Activated T-helper 17 cell treated with anti-CD3 and anti-CD28 coated beads, Interleukin-2, amount 50 U/mL, for 72 hours (primary cell): ENCODE measurements at regions not wholly inside any gene's neighbourhood (a gene's known extent, or its start where the extent isn't known, plus 50 kb on each side); places are given as distances from the start of the nearest gene placed in this dataset.
"Not testable (repeated sequence)": the region's sequence is repeated elsewhere in the genome, so short reads cannot be mapped to it uniquely, and the experiment has no call there.

Experiments used
- ATAC-seq: fragments of 150-1000 bp; cut with Tn5 transposase; replicated peaks from 2 replicates; pipeline ENCODE4 v1.10.0; 2021; ENCODE audit warnings: mild to moderate bottlenecking, moderate library complexity
- H3K27ac Mint-ChIP-seq: one replicate; pipeline ENCODE4 v1.8.0; 2022; ENCODE audit warnings: mixed read lengths
- H3K27me3 Mint-ChIP-seq: one replicate; pipeline ENCODE4 v1.8.0; 2022; ENCODE audit warnings: mixed read lengths
- H3K36me3 Mint-ChIP-seq: one replicate; pipeline ENCODE4 v1.8.0; 2022; ENCODE audit warnings: low read depth, mild to moderate bottlenecking, mixed read lengths
- H3K4me1 Mint-ChIP-seq: one replicate; pipeline ENCODE4 v1.8.0; 2022; ENCODE audit warnings: mixed read lengths
- H3K4me3 Mint-ChIP-seq: one replicate; pipeline ENCODE4 v1.8.0; 2022; ENCODE audit warnings: mild to moderate bottlenecking, mixed read lengths
- H3K9me3 Mint-ChIP-seq: one replicate; pipeline ENCODE4 v1.8.0; 2022; ENCODE audit warnings: mixed read lengths

DNA sequence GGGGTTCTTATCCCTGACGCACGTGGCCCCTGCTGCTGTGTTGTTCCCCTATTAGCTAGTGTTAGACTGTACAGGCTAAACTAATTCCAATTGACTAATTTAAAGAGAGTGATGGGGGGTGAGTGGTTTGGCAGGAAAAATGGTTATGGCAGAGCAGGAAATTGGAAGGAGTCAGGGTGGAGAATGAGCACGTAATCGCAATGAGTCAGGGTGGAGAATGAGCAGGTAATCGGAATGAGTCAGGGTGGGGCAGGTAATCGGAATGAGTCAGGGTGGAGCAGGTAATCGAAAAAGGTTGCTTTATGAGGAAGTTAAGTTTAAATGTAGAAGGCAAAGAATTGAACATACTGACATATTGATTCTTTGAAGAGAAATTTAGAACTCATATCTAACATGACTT, 1002.6 kb upstream of the HS3ST1 start:
- not testable (repeated sequence) for H3K27me3 Mint-ChIP-seq, H3K36me3 Mint-ChIP-seq, H3K4me3 Mint-ChIP-seq, H3K4me1 Mint-ChIP-seq, H3K27ac Mint-ChIP-seq, ATAC-seq
- peaks cover 24% of the 10 kb centered on the region for H3K9me3 Mint-ChIP-seq

DNA sequence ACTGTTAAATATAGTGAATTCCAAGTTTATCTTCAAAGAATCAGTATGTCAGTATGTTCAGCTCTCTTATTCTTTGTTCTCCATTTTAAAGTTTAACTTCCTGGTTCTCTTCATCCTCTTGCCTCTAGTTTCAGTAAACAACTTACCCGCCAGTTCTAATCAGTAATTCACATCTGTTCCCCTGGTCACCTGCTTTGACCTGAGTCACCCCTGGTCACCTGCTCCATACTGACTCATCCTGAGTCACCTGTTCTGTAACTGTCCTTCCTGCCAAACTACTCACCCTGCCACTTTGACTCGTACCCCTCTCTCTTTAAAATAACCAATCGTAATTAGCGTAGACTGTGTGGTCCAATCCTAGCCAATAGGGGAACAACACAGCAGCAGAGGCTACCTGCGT, 992.7 kb upstream of the HS3ST1 start:
- Mint-ChIP-seq H3K36me3 (no peaks in the 10 kb centered on the region), H3K9me3 (peaks cover 17% of the 10 kb centered on the region), H3K27ac (no peak overlapping the region), H3K27me3 (no peaks in the 10 kb centered on the region), H3K4me1 (no peaks in the 10 kb centered on the region), H3K4me3 (no peak overlapping the region)
- no peak for ATAC-seq

DNA sequence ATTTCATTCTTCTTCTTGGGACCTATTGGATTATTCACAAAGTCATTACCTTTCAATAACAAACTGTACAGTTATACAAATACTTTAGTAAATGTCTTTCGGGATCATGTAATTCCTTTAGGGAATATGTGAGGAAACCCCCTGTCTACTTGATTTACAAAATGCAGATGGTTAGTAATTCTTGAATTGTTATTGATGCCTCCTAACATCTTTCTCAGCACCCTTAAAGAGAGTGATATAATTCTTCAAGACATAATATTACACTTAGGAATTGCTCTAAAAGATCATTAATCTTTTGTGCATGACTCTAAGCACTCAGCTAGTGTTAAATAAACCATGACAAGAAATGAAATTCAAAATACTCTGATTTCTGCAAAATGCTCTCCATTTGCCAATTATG, 988.1 kb upstream of the HS3ST1 start:
- H3K4me3 Mint-ChIP-seq = no peak overlapping the region
- no peaks in the 10 kb centered on the region for H3K4me1 Mint-ChIP-seq
- no peaks in the 10 kb centered on the region for H3K27me3 Mint-ChIP-seq
- H3K36me3 Mint-ChIP-seq = no peaks in the 10 kb centered on the region
- no peak overlapping the region for H3K27ac Mint-ChIP-seq
- H3K9me3 Mint-ChIP-seq = peaks cover 9% of the 10 kb centered on the region
- ATAC-seq = no peak

DNA sequence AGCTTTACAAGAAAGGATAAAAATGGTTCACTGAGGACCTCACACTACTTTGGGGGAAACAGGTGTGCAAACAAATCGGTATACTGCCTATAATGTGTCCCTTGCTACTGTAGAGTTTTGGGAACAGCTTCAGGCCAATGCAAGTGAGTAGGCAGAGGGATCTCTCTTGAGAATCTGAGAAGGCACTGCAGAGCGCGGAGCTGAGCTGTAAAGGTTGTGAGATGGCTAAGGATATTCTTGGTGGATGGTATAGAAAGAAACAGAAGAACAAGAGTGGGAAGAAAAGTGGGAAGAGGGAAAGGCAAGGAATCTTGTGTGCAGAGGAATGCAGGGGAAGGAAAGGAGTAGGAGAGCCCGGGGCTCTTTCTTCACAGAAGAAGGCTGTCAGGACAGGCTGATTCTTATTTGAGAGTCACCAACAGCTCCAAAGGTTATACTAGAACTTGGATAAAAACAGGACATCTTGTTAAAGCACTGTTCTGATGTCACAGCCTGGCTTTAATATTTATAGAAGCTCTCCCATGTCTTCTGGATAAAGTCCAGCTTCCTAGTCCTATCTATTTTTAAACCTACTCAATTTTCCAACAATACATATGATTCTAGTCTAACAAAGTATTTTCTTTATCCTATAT, 985.6 kb upstream of the HS3ST1 start:
- Mint-ChIP-seq H3K27ac (no peak overlapping the region), H3K36me3 (no peaks in the 10 kb centered on the region), H3K9me3 (no peaks in the 10 kb centered on the region), H3K4me3 (no peak overlapping the region), H3K27me3 (no peaks in the 10 kb centered on the region), H3K4me1 (no peaks in the 10 kb centered on the region)
- ATAC-seq = no peak

DNA sequence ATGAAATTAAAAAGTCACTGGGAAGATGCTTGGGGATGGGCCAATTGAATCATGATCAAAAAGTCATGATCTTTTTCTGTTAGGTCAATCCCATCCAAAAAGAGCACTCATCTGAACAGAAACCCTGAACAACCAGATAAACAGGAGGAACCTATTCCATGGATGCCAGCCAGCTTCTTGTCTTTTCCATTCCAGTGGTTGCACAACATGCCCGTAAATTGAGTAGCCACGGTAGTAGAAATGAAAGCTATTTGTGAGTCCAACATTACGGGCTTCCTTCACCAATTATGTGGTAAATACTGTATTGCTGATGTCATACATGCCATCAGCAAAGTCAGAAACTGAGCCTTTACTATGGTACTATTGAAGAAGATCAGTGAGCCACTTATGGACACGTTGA, 982.4 kb upstream of the HS3ST1 start:
- no peak for ATAC-seq
- Mint-ChIP-seq H3K4me1 (no peaks in the 10 kb centered on the region), H3K9me3 (no peaks in the 10 kb centered on the region), H3K27ac (no peak overlapping the region), H3K36me3 (no peaks in the 10 kb centered on the region), H3K27me3 (no peaks in the 10 kb centered on the region), H3K4me3 (no peak overlapping the region)

DNA sequence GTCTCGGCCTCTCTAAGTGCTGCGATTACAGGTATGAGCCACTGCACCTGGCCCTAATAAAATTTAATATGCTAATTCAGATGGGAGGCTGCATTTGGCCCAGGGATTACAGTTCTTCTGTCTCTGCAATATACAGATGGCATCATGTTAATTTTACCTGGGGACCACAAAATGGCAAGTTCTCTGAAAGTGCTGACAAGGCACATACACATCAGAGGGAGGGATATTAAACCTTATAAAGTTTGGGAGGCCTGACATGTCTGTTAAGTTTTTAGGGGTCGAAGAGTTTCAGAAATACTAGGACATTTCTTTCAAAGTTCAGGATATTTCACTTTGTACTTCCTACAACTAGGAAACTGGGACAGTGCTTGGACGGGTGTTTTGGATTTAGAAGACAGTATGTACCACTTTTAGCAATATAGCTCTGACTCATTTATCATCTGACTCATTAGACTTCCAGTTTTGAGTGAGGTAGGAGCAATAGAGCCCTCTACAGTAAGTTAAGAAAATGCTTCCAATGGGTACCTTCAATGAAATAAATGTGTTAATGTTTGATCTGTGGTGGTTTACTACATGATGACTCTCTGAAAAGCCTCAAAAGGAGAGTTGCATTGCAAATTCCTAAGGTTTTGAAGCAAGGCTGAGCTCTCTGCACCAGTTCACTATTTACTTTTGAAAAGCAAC, 981.0 kb upstream of the HS3ST1 start:
- no peak overlapping the region for H3K4me3 Mint-ChIP-seq
- no peak overlapping the region for H3K27ac Mint-ChIP-seq
- H3K9me3 Mint-ChIP-seq = no peaks in the 10 kb centered on the region
- ATAC-seq = no peak
- H3K27me3 Mint-ChIP-seq = no peaks in the 10 kb centered on the region
- no peaks in the 10 kb centered on the region for H3K36me3 Mint-ChIP-seq
- no peaks in the 10 kb centered on the region for H3K4me1 Mint-ChIP-seq

DNA sequence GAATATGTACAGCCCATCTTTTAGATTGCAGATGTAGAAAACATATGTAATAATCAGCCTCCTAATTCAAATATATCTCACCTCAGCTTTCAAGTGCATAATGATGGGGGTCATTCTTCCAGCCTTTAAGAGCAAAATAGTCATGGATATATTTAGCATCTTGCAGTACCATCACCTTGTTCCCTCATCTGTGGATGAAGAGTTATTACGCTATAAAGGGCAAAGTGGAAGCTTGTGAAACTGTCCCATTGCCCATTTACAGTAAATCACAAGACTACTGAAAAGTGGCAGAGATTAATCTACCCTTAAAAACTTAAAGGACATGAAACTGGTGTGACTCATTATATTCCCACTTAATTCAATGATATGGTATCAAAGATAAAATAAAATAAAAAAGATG, 979.7 kb upstream of the HS3ST1 start:
- Mint-ChIP-seq H3K9me3 (peaks cover 2% of the 10 kb centered on the region), H3K4me3 (no peak overlapping the region), H3K27me3 (no peaks in the 10 kb centered on the region), H3K36me3 (no peaks in the 10 kb centered on the region), H3K4me1 (no peaks in the 10 kb centered on the region), H3K27ac (no peak overlapping the region)
- no peak for ATAC-seq

DNA sequence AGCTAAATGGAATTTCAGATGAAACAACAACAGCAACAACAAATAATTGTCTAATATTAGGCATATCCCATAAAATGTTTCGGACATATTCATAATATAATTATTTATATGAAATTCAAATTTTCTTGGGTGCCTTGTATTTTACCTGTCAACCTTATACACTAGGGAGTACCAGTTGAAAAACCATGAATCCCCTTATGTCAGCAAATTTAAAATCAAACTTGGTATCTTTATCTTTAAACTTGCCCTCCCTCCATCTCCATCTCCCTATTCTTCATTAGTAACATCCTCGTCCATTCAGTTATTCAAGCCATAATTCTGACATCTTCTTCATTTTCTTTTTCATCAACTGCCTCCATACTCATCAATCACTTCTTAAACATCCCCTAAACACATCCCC, 974.5 kb upstream of the HS3ST1 start:
- Mint-ChIP-seq H3K9me3 (peaks cover 8% of the 10 kb centered on the region), H3K36me3 (no peaks in the 10 kb centered on the region), H3K4me3 (no peak overlapping the region), H3K4me1 (no peaks in the 10 kb centered on the region), H3K27ac (no peak overlapping the region), H3K27me3 (no peaks in the 10 kb centered on the region)
- no peak for ATAC-seq

DNA sequence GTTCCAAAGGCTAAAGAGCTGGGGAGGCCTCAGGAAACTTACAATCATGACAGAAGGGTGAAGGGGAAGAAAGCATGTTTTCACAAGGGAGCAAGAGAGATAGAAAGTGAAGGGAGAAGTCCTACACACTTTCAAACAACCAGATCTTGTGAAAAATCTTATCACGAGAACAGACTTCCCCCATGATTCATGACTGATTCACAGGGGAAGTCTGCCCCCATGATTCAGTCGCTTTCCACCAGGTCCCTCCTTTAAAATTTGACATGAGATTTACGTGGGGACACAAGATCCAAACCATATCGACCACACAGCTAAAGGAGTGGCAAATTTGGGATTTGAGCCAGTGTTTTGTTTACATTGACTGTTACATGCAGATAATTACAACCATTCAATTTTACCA, 971.1 kb upstream of the HS3ST1 start:
- Mint-ChIP-seq H3K4me1 (no peaks in the 10 kb centered on the region), H3K27ac (no peak overlapping the region)

DNA sequence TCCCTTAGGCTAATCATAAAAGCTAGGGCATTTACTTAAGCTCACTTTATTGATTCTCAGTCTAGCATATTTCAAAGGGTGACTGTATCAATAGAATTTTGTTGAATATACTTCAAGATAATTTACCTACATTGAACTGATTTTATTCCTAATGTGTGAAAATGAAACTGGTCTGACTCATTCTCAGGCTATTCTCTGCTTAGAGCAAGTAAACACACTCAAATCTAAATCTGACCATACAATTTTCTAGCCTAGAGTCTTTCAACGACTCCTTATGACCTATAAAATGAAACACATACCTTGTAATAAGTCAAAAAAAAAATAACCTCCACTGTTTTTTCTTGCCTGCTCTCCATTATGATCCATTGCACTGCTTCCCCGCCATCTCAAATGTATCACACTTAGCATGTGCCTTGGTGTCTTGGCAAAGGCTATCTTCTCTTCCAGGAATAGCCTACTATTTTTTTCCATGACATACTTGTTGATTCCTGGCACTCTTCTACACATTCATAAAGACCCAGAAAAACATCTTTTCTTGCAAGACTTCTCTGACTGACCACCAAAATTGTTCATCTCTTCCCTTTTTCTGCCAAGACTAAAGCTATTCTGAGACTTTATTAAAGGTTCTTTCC, 965.1 kb upstream of the HS3ST1 start:
- no peaks in the 10 kb centered on the region for H3K27me3 Mint-ChIP-seq
- peaks cover 5% of the 10 kb centered on the region for H3K9me3 Mint-ChIP-seq
- H3K36me3 Mint-ChIP-seq = no peaks in the 10 kb centered on the region
- H3K27ac Mint-ChIP-seq = no peak overlapping the region
- ATAC-seq = no peak
- H3K4me3 Mint-ChIP-seq = no peak overlapping the region
- H3K4me1 Mint-ChIP-seq = no peaks in the 10 kb centered on the region

More for the DNA sequence above, 971.1 kb upstream of the HS3ST1 start:
- H3K9me3 Mint-ChIP-seq = peaks cover 13% of the 10 kb centered on the region
- no peak for ATAC-seq
- H3K36me3 Mint-ChIP-seq = no peaks in the 10 kb centered on the region
- H3K4me3 Mint-ChIP-seq = no peak overlapping the region
- no peaks in the 10 kb centered on the region for H3K27me3 Mint-ChIP-seq

DNA sequence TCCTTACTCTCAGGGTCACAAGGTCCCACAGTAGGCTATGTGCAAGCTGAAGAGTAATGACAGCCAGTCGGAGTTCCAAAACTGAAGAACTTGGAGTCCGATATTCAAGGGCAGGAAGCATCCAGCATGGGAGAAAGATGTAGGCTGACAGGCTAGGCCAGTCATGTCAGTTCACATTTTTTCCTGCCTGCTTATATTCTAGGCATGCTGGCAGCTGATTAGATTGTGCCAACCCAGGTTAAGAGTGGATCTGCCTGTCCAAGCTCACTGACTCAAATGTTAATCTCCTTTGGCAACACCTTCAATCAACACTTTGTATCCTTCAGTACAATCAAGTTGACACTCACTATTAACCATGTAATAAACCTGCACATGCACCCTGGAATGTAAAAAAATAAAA, 960.9 kb upstream of the HS3ST1 start:
- H3K36me3 Mint-ChIP-seq = no peaks in the 10 kb centered on the region
- ATAC-seq = no peak
- H3K4me3 Mint-ChIP-seq = no peak overlapping the region

DNA sequence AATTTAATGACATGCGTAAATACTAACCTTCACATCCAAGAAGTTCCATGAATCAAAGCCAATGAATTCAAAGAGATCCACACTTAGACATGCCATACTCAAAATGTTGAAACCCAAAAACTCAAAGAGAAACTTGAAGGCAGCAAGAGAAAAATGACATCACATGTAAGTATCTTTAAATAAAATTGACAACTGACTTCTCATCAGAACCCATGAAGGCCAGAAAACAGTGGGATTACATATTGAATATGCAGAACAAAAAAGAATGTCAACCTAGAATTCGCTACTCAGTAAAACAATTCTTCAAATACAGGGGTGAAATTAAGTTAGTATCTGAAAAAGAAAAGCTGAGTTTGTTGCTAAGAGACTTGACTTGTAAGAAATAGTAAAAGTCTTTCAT, 953.9 kb upstream of the HS3ST1 start:
- no peak for ATAC-seq
- H3K27me3 Mint-ChIP-seq = no peaks in the 10 kb centered on the region
- H3K27ac Mint-ChIP-seq = no peak overlapping the region
- no peaks in the 10 kb centered on the region for H3K36me3 Mint-ChIP-seq
- peaks cover 12% of the 10 kb centered on the region for H3K9me3 Mint-ChIP-seq
- no peak overlapping the region for H3K4me3 Mint-ChIP-seq
- H3K4me1 Mint-ChIP-seq = no peaks in the 10 kb centered on the region

More for the DNA sequence above, 960.9 kb upstream of the HS3ST1 start:
- no peaks in the 10 kb centered on the region for H3K27me3 Mint-ChIP-seq
- H3K9me3 Mint-ChIP-seq = no peaks in the 10 kb centered on the region
- H3K27ac Mint-ChIP-seq = no peak overlapping the region
- no peaks in the 10 kb centered on the region for H3K4me1 Mint-ChIP-seq

DNA sequence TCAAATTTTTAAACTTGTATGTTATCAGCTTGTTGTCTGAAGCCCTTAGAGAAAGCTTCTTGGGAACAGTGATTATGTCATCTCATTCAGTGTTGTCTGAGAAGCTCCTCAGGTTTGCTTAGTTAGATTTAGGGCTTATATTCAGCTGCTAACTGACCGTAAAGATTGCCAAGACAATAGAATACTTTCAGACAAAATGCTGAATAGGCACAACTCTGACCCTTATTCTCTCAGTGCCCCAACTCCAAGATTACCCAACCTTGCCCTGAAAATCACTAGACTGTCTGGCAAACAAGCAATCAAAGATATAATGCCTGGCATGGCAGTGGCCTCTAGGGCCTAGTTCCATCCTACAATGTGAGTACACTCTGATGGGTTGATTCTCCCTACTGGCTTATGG, 950.5 kb upstream of the HS3ST1 start:
- Mint-ChIP-seq H3K27ac (no peak overlapping the region), H3K4me3 (no peak overlapping the region), H3K36me3 (no peaks in the 10 kb centered on the region), H3K9me3 (peaks cover 12% of the 10 kb centered on the region), H3K4me1 (no peaks in the 10 kb centered on the region), H3K27me3 (no peaks in the 10 kb centered on the region)
- ATAC-seq = no peak

DNA sequence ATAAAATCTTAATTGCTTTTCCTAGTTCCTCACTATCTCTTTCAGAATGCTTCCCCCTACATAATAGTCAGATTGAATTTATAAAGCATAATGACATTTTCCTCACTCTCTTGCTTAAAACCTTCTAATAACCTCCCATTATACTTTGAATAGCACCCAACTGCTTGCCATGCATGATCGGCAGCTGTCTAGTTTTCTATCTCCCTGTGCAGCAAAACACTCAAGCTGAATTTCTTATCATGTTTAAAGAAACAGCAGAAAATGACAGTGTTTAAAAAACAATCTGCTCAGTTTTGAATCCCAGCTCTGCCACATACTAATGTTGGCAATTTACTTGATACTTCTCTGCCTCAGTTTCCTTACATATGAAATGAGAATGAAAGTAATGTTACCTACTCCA, 947.1 kb upstream of the HS3ST1 start:
- Mint-ChIP-seq H3K27me3 (no peaks in the 10 kb centered on the region), H3K4me1 (no peaks in the 10 kb centered on the region), H3K36me3 (no peaks in the 10 kb centered on the region), H3K4me3 (no peak overlapping the region), H3K27ac (no peak overlapping the region), H3K9me3 (peaks cover 9% of the 10 kb centered on the region)
- no peak for ATAC-seq

DNA sequence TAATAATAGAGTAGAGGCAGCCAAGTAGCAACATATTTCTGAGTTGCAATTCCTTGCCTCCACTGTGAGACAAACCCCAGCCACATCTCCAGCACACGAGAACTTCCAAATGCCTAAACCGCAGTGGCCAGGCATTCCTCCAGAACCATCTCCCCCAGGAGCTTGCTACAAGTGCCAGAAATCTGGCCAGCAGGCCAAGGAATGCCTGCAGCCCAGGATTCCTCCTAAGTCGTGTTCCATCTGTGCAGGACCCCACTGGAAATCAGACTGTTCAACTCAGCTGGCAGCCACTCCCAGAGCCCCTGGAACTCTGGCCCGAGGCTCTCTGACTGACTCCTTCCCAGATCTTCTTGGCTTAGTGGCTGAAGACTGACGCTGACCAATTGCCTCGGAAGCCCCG, 937.2 kb upstream of the HS3ST1 start:
- not testable (repeated sequence) for H3K9me3 Mint-ChIP-seq, H3K4me1 Mint-ChIP-seq, ATAC-seq, H3K27me3 Mint-ChIP-seq, H3K36me3 Mint-ChIP-seq, H3K4me3 Mint-ChIP-seq, H3K27ac Mint-ChIP-seq
